ENCODE measurements at regions not wholly inside any gene's neighbourhood (a gene's known extent, or its start where the extent isn't known, plus 50 kb on each side); places are given as distances from the start of the nearest gene placed in this dataset.
"Not testable (repeated sequence)": the region's sequence is repeated elsewhere in the genome, so short reads cannot be mapped to it uniquely, and the experiment has no call there.

- ATAC-seq: no peak
Observed at GRCh38 chr2:18986046-18986445, 372.4 kb downstream of the OSR1 start.

GRCh38 chr2:18980786-18981430, 377.5 kb downstream of the OSR1 start:
- no peak for ATAC-seq

More at GRCh38 chr2:18986046-18986445, 372.4 kb downstream of the OSR1 start:
- DNase-seq: no peak

GRCh38 chr2:18980104-18980785, 378.2 kb downstream of the OSR1 start:
- DNase-seq (no peak), ATAC-seq (no peak)

More at GRCh38 chr2:18980786-18981430, 377.5 kb downstream of the OSR1 start:
- DNase-seq: no peak

GRCh38 chr2:18977409-18977808, 381.0 kb downstream of the OSR1 start:
- no peak for DNase-seq
- ATAC-seq: no peak

GRCh38 chr2:18976168-18976961, 382.1 kb downstream of the OSR1 start:
- ATAC-seq (no peak), DNase-seq (no peak)

GRCh38 chr2:18975506-18976167, 382.8 kb downstream of the OSR1 start:
- DNase-seq: no peak
- no peak for ATAC-seq

GRCh38 chr2:18971628-18972027, 382.3 kb upstream of the NT5C1B start:
- ATAC-seq (no peak), DNase-seq (no peak)

GRCh38 chr2:18971069-18971378, 381.7 kb upstream of the NT5C1B start:
- DNase-seq: no peak
- no peak for ATAC-seq

GRCh38 chr2:18966131-18966530, 376.8 kb upstream of the NT5C1B start:
- ATAC-seq (no peak), DNase-seq (no peak)

GRCh38 chr2:18963739-18964256, 374.4 kb upstream of the NT5C1B start:
- not testable (repeated sequence) for ATAC-seq, DNase-seq

GRCh38 chr2:18961991-18962421, 372.6 kb upstream of the NT5C1B start:
- DNase-seq (no peak), ATAC-seq (no peak)

- no peak for ATAC-seq
- no peak for DNase-seq
Observed at GRCh38 chr2:18959952-18960717, 370.8 kb upstream of the NT5C1B start.

GRCh38 chr2:18959200-18959599, 369.8 kb upstream of the NT5C1B start:
- no peak for DNase-seq
- ATAC-seq: no peak

GRCh38 chr2:18957909-18958308, 368.5 kb upstream of the NT5C1B start:
- no peak for ATAC-seq
- no peak for DNase-seq

GRCh38 chr2:18950361-18950851, 361.0 kb upstream of the NT5C1B start:
- ATAC-seq: no peak
- DNase-seq: no peak

- ATAC-seq (no peak), DNase-seq (no peak)
Observed at GRCh38 chr2:18949871-18950270, 360.5 kb upstream of the NT5C1B start.

GRCh38 chr2:18940184-18940583, 350.8 kb upstream of the NT5C1B start:
- DNase-seq (no peak), ATAC-seq (no peak)

- DNase-seq, ATAC-seq: not testable (repeated sequence)
Observed at GRCh38 chr2:18939740-18940139, 350.4 kb upstream of the NT5C1B start.

- no peak for ATAC-seq
Observed at GRCh38 chr2:18934886-18935285, 345.5 kb upstream of the NT5C1B start.

GRCh38 chr2:18932853-18933252, 343.5 kb upstream of the NT5C1B start:
- DNase-seq: no peak
- no peak for ATAC-seq

More at GRCh38 chr2:18934886-18935285, 345.5 kb upstream of the NT5C1B start:
- DNase-seq: no peak

GRCh38 chr2:18930971-18931370, 341.6 kb upstream of the NT5C1B start:
- DNase-seq (no peak), ATAC-seq (no peak)
